NB4 (cell line): ENCODE measurements at regions not wholly inside any gene's neighbourhood (a gene's known extent, or its start where the extent isn't known, plus 50 kb on each side); places are given as distances from the start of the nearest gene placed in this dataset.
"Not testable (repeated sequence)": the region's sequence is repeated elsewhere in the genome, so short reads cannot be mapped to it uniquely, and the experiment has no call there.

Source experiments
- DNase-seq: peaks from one replicate; pipeline ENCODE4 v3.0.0; 2010; ENCODE audit warnings: low read depth
- H3K4me3 ChIP-seq: one replicate; pipeline ENCODE4 v1.5.1; 2011; ENCODE audit warnings: mild to moderate bottlenecking, low read depth, low read length, moderate library complexity
- CTCF ChIP-seq: IDR thresholded peaks from one replicate; pipeline ENCODE4 v1.5.1; 2012; ENCODE audit warnings: low read depth, low read length
- MAX ChIP-seq: IDR thresholded peaks from 2 replicates; pipeline ENCODE4 v1.6.1; 2011; ENCODE audit warnings: low read depth, low read length
- MYC ChIP-seq: IDR thresholded peaks from 2 replicates; pipeline ENCODE4 v1.6.1; 2011; ENCODE audit warnings: low read depth, low read length
- POLR2A ChIP-seq: IDR thresholded peaks from 2 replicates; pipeline ENCODE4 v1.6.1; 2011; ENCODE audit warnings: mild to moderate bottlenecking; ENCODE audit not compliant: insufficient read length; ENCODE audit errors: extremely low read depth

DNA sequence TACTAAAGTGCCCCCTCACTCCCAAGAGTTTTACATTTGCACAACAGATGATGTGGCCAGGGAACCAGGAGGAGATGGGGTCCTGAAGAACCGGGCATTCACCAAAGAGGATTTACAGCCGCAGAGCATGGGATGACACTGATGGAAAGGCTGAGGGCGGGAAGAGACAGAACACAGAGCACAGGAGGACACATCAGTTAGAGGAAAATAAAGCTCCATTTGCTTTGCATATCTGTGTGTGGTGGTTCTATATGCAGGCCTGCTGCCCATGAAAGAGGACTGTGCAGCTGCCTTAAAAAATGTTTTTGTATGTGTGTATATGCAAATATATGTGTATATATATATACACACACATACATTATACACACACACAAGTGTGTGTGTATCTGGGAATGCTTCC, 320.8 kb upstream of the CHRNA7 start:
- DNase-seq, H3K4me3 ChIP-seq: not testable (repeated sequence)

DNA sequence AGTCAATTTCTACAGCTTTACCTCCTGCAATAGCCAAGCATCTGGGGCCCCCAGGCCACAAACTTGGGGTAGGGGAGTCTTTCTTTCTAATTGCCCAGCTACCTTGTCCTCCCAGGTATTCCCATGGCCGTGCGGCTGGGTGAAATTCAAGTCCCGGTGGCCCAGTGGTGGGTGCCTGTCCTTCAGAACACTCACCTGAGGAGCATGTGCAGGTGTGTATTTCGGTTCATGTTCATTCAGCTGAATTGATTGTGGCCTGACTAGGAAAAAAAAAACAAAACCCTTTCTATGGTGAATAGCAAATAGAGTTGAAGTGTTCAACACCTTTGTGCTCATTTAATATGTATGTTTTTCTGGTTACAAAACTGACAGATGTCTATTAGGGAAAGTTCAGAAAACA, 319.5 kb upstream of the CHRNA7 start:
- not testable (repeated sequence) for DNase-seq, H3K4me3 ChIP-seq

DNA sequence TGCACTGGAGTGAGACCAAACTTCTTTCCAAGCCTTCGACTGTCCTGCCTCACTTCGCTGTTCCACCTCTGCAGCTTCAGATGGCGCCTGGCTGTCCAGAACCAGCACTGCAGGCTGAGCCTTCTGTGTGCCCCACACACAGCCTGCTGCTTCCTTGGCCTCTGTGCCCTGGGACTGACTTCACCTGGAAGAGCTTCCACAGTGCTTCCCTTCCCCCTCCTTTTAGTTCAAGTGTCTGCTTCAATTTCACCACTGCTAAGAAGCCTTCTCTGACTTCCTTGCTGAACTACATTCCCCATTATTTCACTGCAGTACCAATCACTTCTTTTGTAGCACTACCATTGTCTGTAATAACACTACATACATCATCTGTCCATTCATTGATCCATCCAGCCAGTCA, 315.1 kb upstream of the CHRNA7 start:
- not testable (repeated sequence) for H3K4me3 ChIP-seq, DNase-seq

DNA sequence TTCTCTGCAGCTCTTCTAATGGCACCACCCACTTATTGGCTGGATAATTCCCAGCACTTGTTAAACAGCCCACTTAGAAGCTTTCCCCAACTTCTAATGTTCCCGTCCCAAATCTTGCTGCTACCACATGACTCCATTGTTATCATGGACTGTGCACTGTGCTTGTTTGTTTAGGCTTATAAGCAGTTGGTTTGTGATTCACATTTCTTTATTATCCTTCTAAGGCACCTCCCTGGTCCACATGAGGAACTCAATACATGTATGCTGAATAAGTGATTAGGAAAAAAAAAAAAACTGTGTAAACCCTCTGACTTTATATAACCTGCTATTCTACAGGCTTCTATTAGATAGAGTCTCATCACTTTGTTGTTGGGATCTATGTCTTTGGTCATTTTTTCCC, 311.7 kb upstream of the CHRNA7 start:
- DNase-seq: not testable (repeated sequence)

GRCh38 chr15:31719396-31720022, 310.8 kb upstream of the CHRNA7 start:
- not testable (repeated sequence) for H3K4me3 ChIP-seq, DNase-seq

More for the DNA sequence above, 311.7 kb upstream of the CHRNA7 start:
- not testable (repeated sequence) for H3K4me3 ChIP-seq

- H3K4me3 ChIP-seq, DNase-seq: not testable (repeated sequence)
Observed at GRCh38 chr15:31723019-31723418, 307.3 kb upstream of the CHRNA7 start.

DNA sequence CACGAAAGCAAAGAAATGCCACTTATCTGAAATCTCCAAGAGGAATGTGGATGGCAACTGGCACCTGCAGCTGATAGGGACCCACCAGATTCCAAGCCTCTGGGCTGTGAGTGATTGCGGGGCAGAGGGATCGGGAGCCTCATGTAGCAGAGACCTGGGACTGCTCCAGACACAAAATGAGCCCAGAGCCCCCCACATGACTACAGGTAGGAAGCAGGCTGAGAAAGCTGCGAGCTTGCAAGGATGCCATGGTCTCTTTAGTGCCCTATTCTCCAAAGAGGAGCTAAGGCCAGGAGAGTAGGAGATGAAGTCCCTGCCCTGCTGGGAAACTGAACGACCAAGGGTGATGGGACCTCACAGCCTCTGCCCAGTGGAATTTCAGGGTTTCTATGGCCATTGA, 305.4 kb upstream of the CHRNA7 start:
- DNase-seq, H3K4me3 ChIP-seq: not testable (repeated sequence)

GRCh38 chr15:31725619-31726018, 304.7 kb upstream of the CHRNA7 start:
- DNase-seq, H3K4me3 ChIP-seq: not testable (repeated sequence)

- TF ChIP-seq POLR2A: no peak
- no peak for TF ChIP-seq MYC
- TF ChIP-seq CTCF: no peak
- no peak for TF ChIP-seq MAX
Observed at GRCh38 chr15:31727612-31728011, 302.7 kb upstream of the CHRNA7 start.

GRCh38 chr15:31732726-31733125, 297.6 kb upstream of the CHRNA7 start:
- DNase-seq: no peak
- TF ChIP-seq MAX (no peak), POLR2A (no peak), CTCF (no peak), MYC (no peak)
- no peak overlapping the region for H3K4me3 ChIP-seq

More at GRCh38 chr15:31727612-31728011, 302.7 kb upstream of the CHRNA7 start:
- H3K4me3 ChIP-seq: no peak overlapping the region
- no peak for DNase-seq

GRCh38 chr15:31733424-31733823, 296.9 kb upstream of the CHRNA7 start:
- no peak overlapping the region for H3K4me3 ChIP-seq
- DNase-seq: no peak
- TF ChIP-seq POLR2A: no peak
- TF ChIP-seq CTCF: no peak
- no peak for TF ChIP-seq MAX
- no peak for TF ChIP-seq MYC
